NT2/D1 (cell line): ENCODE measurements at regions not wholly inside any gene's neighbourhood (a gene's known extent, or its start where the extent isn't known, plus 50 kb on each side); places are given as distances from the start of the nearest gene placed in this dataset.

Source experiments
- DNase-seq: peaks from one replicate; pipeline ENCODE4 v3.0.0-alpha.2; 2011; ENCODE audit warnings: low read depth, low spot score
- H3K27me3 ChIP-seq: 2 replicates; pipeline ENCODE4 v1.6.0; 2011; ENCODE audit warnings: mild to moderate bottlenecking; ENCODE audit not compliant: insufficient read length, insufficient read depth
- H3K36me3 ChIP-seq: 2 replicates; pipeline ENCODE4 v1.6.1; 2011; ENCODE audit warnings: mild to moderate bottlenecking, low read length, mixed read lengths; ENCODE audit not compliant: insufficient read depth, insufficient read length
- H3K4me1 ChIP-seq: 2 replicates; pipeline ENCODE4 v1.5.1; 2011; ENCODE audit not compliant: insufficient read depth, insufficient read length
- H3K4me3 ChIP-seq: 2 replicates; pipeline ENCODE4 v1.5.1; 2011; ENCODE audit warnings: low read depth; ENCODE audit not compliant: insufficient read length
- H3K9ac ChIP-seq: 2 replicates; pipeline ENCODE4 v1.6.0; 2011; ENCODE audit warnings: low read depth; ENCODE audit not compliant: insufficient read length
- H3K9me3 ChIP-seq: 2 replicates; pipeline ENCODE4 v1.5.1; 2011; ENCODE audit warnings: mild to moderate bottlenecking, low read length; ENCODE audit not compliant: insufficient read depth
- SUZ12 ChIP-seq: IDR thresholded peaks from 2 replicates; pipeline ENCODE4 v1.6.1; 2011; ENCODE audit not compliant: insufficient read length, insufficient read depth; ENCODE audit errors: extremely low read depth
- YY1 ChIP-seq: IDR thresholded peaks from 2 replicates; pipeline ENCODE4 v1.6.1; 2011; ENCODE audit not compliant: insufficient read length, insufficient read depth
- ZNF274 ChIP-seq: IDR thresholded peaks from 2 replicates; pipeline ENCODE4 v1.6.1; 2011; ENCODE audit warnings: mild to moderate bottlenecking, low read depth, low read length

DNA sequence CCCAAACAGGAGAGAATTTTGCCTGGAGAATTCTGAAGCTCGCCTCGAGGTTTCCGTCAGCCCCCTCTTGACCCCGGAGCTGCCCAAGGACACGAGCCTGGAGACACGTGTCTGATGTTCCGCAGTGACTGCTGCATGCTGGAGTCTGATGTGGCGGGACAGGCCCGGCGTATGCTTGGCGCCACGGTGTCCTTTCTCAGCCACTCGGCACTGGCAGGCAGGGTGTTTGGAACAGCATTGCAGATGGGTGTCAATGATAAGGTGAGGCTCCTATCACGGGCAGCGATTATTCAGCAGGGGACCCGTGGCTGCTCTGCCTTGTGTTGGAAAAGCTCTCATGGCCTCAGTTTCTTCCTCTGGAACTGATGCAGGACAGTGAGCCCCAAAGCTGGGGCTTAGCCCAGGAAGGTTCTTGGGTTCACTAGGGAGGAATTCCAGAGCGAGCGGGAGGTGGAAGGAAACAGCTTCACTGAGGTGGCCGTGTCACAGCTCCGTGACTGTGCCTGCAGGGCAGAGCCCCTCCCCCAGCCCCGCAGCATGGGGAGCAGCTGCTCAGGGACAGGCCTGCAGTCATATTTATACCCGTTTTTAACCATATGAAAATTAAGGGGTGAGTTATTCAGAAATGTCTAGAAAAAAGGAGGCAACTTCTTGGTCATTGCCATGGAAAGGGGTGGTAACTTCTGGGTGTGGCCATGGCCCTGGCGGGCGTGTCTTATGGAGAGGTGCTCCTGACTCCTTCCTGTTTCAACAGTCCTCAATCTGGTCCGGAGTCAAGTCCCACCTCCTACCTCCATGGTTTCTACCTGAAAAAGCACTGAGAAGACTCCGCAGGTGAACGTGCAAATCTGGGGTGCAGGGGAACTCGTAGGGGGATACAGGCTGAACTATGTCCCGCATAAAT, 123.4 kb downstream of the SIK1 start:
- TF ChIP-seq SUZ12 (no peak), YY1 (no peak), ZNF274 (no peak)
- Histone ChIP-seq H3K36me3 (no peaks in the 10 kb centered on the region), H3K4me1 (peaks cover 37% of the 10 kb centered on the region), H3K9me3 (no peaks in the 10 kb centered on the region), H3K27me3 (no peaks in the 10 kb centered on the region), H3K9ac (peak overlapping the region; percentile 47), H3K4me3 (no peak overlapping the region)
- no peak for DNase-seq

DNA sequence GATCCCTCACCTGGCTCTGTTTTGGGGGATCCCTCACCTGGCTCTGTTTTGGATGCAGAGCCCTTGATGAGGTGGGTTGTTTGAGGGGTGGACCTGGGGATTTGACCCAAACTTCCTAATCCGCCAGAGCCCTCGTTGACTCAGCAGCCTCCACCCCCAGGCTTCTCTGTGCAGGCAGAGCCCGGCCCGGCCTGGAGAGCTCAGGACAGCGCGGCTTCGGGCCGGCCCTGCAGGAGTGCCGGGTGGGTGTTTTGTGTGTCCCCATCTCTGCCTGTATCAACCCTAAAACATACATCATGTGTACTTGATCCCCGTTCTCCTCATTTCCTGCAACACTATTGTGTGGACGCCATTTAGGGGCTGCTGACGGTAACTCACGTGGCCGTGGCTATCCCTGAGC, 124.2 kb downstream of the SIK1 start:
- Histone ChIP-seq H3K36me3 (no peaks in the 10 kb centered on the region), H3K27me3 (no peaks in the 10 kb centered on the region), H3K4me1 (peaks cover 40% of the 10 kb centered on the region), H3K4me3 (no peak overlapping the region), H3K9ac (no peak overlapping the region), H3K9me3 (no peaks in the 10 kb centered on the region)
- no peak for DNase-seq
- TF ChIP-seq YY1 (no peak), ZNF274 (no peak), SUZ12 (no peak)

DNA sequence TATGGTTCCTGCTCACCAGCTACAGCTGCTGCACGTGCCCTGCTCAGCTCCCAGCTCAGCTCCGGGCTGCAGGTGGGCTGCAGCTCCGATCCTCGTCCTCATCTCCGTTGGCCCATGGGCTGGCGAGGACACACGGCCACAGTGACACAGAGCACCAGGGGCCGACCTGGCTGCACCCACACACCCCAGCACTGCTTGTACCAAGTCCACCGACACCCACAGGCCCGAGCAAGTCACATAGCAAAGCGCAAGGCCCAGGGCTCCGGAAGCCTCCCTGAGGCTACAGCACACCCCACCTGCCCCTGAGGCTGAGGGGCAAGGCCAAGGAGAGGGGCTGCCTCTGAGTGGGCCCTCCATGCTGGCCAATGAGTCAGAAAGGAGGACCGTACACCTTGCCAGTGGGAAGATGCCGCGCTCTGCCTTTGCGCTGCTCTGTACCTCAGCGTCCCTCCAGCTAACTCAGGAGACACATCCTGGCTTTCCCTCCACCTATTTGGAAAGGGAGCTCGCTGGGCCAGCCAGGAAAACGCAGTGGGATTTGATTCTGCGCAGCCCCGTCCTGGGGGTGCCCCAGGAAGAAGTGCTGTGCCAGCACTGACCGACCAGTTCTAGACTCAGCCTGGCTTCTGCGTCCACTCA, 124.8 kb downstream of the SIK1 start:
- no peaks in the 10 kb centered on the region for H3K9me3 ChIP-seq
- H3K27me3 ChIP-seq: no peaks in the 10 kb centered on the region
- peaks cover 35% of the 10 kb centered on the region for H3K4me1 ChIP-seq
- H3K4me3 ChIP-seq: no peak overlapping the region
- no peak overlapping the region for H3K9ac ChIP-seq
- DNase-seq: no peak
- H3K36me3 ChIP-seq: no peaks in the 10 kb centered on the region
- TF ChIP-seq YY1 (no peak), ZNF274 (no peak), SUZ12 (no peak)

DNA sequence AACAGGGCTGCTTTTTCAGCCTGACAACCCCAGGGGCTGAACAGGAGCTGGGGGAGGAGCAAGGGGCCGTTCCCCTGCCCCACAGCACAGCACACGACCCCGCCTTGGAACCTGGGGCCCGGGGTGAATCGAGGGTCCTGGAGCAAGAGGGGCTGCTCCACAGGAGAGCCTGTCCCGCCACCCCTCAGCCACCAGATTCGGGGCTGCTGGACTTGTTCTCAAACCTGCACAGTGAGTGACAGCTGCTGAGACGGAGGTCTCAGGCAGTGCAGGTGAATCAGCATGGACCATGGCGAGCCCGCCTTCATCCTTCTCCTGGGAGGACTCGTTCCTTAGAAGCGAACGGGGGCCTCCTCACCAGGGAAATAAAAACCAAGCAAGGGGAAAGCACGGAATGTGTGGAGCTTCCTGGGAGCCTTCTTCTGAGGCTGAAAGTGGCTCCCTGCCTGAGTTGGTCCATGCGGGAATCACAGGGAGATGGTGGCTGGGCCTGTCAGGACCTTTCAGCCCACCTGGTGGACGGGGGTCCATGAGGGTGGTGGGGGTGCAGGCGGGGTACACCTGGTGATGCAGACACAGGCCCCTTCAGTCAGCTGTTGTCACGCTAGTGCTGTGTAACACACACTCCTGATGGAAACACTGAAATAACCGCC, 125.4 kb downstream of the SIK1 start:
- no peaks in the 10 kb centered on the region for H3K9me3 ChIP-seq
- TF ChIP-seq SUZ12: no peak
- TF ChIP-seq YY1: no peak
- TF ChIP-seq ZNF274: no peak

DNA sequence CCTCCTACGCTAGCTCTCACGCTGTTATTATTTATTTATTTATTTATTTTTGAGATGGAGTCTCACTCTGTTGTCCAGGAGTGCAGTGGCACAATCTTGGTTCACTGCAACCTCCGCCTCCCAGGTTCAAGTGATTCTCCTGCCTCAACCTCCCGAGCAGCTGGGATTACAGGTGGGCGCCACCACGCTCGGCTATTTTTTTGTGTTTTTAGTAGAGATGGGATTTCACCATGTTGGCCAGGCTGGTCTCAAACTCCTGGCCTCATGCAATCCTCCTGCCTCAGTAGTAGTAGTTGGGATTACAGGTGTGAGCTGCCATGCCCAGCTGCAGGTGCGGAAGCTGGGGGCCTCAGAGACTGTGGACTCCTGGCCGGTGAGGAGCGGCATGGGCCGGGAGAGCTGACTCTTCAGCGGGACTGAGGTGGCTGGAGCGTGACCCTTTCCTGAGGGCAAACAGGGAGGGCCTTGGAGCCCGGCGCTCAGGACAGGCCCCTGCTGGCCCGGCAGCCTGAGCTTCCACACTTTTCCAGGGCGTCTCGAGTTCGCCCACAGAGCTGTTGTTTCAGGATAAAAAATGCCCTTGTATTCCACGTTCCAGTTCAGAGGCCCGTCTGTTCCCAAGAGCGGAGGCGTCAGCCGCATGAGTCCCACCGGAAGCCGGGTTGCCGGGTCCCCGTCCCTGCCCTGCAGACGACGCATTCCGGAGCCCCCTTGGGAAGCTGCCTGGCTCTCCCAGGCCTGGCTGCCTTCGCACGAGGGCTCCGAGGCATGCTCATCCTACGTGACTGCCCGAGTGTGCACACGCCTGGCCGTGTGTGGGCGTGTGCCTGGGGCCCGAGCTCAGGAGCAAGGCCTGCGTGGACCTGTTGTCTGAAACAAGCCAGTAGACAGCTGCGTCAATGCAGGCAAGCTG, 126.2 kb downstream of the SIK1 start:
- peaks cover 32% of the 10 kb centered on the region for H3K4me1 ChIP-seq
- no peak for DNase-seq
- no peak overlapping the region for H3K4me3 ChIP-seq
- H3K9ac ChIP-seq: peak overlapping the region; percentile 21
- no peaks in the 10 kb centered on the region for H3K27me3 ChIP-seq
- H3K9me3 ChIP-seq: no peaks in the 10 kb centered on the region
- H3K36me3 ChIP-seq: no peaks in the 10 kb centered on the region
- TF ChIP-seq ZNF274 (no peak), YY1 (no peak), SUZ12 (no peak)

More for the DNA sequence above, 125.4 kb downstream of the SIK1 start:
- Histone ChIP-seq H3K9ac (peak overlapping the region; percentile 21), H3K4me3 (no peak overlapping the region), H3K36me3 (no peaks in the 10 kb centered on the region), H3K4me1 (peaks cover 32% of the 10 kb centered on the region), H3K27me3 (no peaks in the 10 kb centered on the region)
- no peak for DNase-seq

GRCh38 chr21:43299441-43300277, 127.3 kb downstream of the SIK1 start:
- H3K9me3 ChIP-seq: no peaks in the 10 kb centered on the region
- peaks cover 32% of the 10 kb centered on the region for H3K4me1 ChIP-seq
- H3K9ac ChIP-seq: peak overlapping the region; percentile 46
- H3K4me3 ChIP-seq: no peak overlapping the region
- H3K27me3 ChIP-seq: no peaks in the 10 kb centered on the region
- no peak for TF ChIP-seq YY1
- TF ChIP-seq ZNF274: no peak
- no peak for TF ChIP-seq SUZ12
- DNase-seq: no peak
- H3K36me3 ChIP-seq: no peaks in the 10 kb centered on the region
